IMR-90 (cell line): ENCODE measurements at regions not wholly inside any gene's neighbourhood (a gene's known extent, or its start where the extent isn't known, plus 50 kb on each side); places are given as distances from the start of the nearest gene placed in this dataset.

ENCODE experiments used
- ATAC-seq: fragments of 200-7000 bp; cut with Tn5 transposase; 2 replicates; pipeline ENCODE4 v1.9.1; 2020; ENCODE audit warnings: low read depth, mild to moderate bottlenecking, moderate library complexity
- BruUV-seq: library from RNA; stranded (reverse); fragments of 400-500 nt; replicated peaks from 2 replicates; lab custom pipeline; 2021; lab: Mats Ljungman, UMichigan
- CTCF ChIA-PET: fragments of 300-600 bp; formaldehyde crosslinking; extraction: SDS; loops from one replicate; lab custom pipeline; 2021; ENCODE audit warnings: antibody characterized with exemption; lab: Yijun Ruan, JAX
- POLR2A ChIA-PET: fragments of 300-600 bp; sonication (Branson Sonifier 250); formaldehyde crosslinking; loops from one replicate; lab custom pipeline; 2022; ENCODE audit warnings: antibody characterized with exemption; ENCODE audit not compliant: unreplicated experiment; lab: Charles Lee
- DNase-seq: peaks from one replicate; pipeline ENCODE4 v3.0.0; 2013
- H2AFZ ChIP-seq: replicated peaks from 2 replicates; pipeline ENCODE3; 2013; ENCODE audit warnings: low read length, mild to moderate bottlenecking; ENCODE audit not compliant: poor library complexity
- H2AK5ac ChIP-seq: 2 replicates; pipeline ENCODE4 v1.6.1; 2013; ENCODE audit warnings: low read depth, low read length, inconsistent platforms
- H2AK9ac ChIP-seq: replicated peaks from 2 replicates; pipeline ENCODE3; 2013; ENCODE audit warnings: mild to moderate bottlenecking, low read depth, low read length, moderate library complexity; ENCODE audit not compliant: poor library complexity
- H2BK120ac ChIP-seq: 2 replicates; pipeline ENCODE4 v1.6.1; 2013; ENCODE audit warnings: low read depth, low read length, inconsistent platforms
- H2BK15ac ChIP-seq: 3 replicates; pipeline ENCODE4 v1.6.1; 2013; ENCODE audit warnings: low read depth, low read length, inconsistent platforms
- H2BK20ac ChIP-seq: 2 replicates; pipeline ENCODE4 v1.6.1; 2013; ENCODE audit warnings: low read depth, mild to moderate bottlenecking, inconsistent platforms, low read length, moderate library complexity
- H2BK5ac ChIP-seq: 2 replicates; pipeline ENCODE4 v1.6.1; 2013; ENCODE audit warnings: mild to moderate bottlenecking, low read depth, low read length, inconsistent platforms; ENCODE audit not compliant: poor library complexity, severe bottlenecking
- H3K14ac ChIP-seq: replicated peaks from 2 replicates; pipeline ENCODE4 v1.6.1; 2013; ENCODE audit warnings: low read depth, low read length, inconsistent platforms
- H3K18ac ChIP-seq: 2 replicates; pipeline ENCODE4 v1.6.1; 2013; ENCODE audit warnings: low read depth, low read length, control low read depth
- H3K23ac ChIP-seq: 2 replicates; pipeline ENCODE4 v1.6.1; 2013; ENCODE audit warnings: low read depth, low read length, inconsistent platforms
- H3K27ac ChIP-seq: 2 replicates; pipeline ENCODE4 v1.5.1; 2013; ENCODE audit warnings: mild to moderate bottlenecking, control low read depth, low read length; ENCODE audit not compliant: insufficient read depth
- H3K27me3 ChIP-seq: 2 replicates; pipeline ENCODE4 v1.6.1; 2013; ENCODE audit warnings: low read length; ENCODE audit not compliant: control insufficient read depth, insufficient read depth
- H3K36me3 ChIP-seq: 2 replicates; pipeline ENCODE4 v1.6.1; 2013; ENCODE audit warnings: low read length, mixed read lengths; ENCODE audit not compliant: control insufficient read depth, insufficient read depth
- H3K4ac ChIP-seq: 2 replicates; pipeline ENCODE4 v1.6.1; 2013; ENCODE audit warnings: low read depth, low read length, inconsistent platforms
- H3K4me1 ChIP-seq: 2 replicates; pipeline ENCODE4 v1.6.1; 2013; ENCODE audit warnings: low read length, mixed read lengths; ENCODE audit not compliant: control insufficient read depth, insufficient read depth
- H3K4me2 ChIP-seq: 2 replicates; pipeline ENCODE4 v1.6.1; 2013; ENCODE audit warnings: low read depth, mild to moderate bottlenecking, control low read depth, low read length, moderate library complexity
- H3K4me3 ChIP-seq: 2 replicates; pipeline ENCODE4 v1.5.1; 2013; ENCODE audit warnings: low read depth, mild to moderate bottlenecking, control low read depth, low read length, moderate library complexity; ENCODE audit not compliant: insufficient read depth
- H3K56ac ChIP-seq: 2 replicates; pipeline ENCODE4 v1.6.1; 2013; ENCODE audit warnings: low read length, inconsistent platforms; ENCODE audit not compliant: insufficient read depth; ENCODE audit errors: extremely low read depth
- H3K79me1 ChIP-seq, 2 experiments: 2 replicates each; pipeline ENCODE4 v1.6.1; 2013; ENCODE audit warnings: low read length in 2 of 2, inconsistent platforms in 1 of 2, low read depth in 1 of 2
- H3K9ac ChIP-seq: 2 replicates; pipeline ENCODE4 v1.6.1; 2013; ENCODE audit warnings: low read depth, low read length, control low read depth
- H3K9me1 ChIP-seq: 2 replicates; pipeline ENCODE4 v1.6.1; 2013; ENCODE audit warnings: low read length, inconsistent platforms; ENCODE audit not compliant: insufficient read depth
- H3K9me3 ChIP-seq: 2 replicates; pipeline ENCODE4 v1.6.1; 2013; ENCODE audit warnings: low read length; ENCODE audit not compliant: control insufficient read depth, insufficient read depth
- H4K20me1 ChIP-seq: 2 replicates; pipeline ENCODE4 v1.6.1; 2013; ENCODE audit warnings: low read length, inconsistent platforms; ENCODE audit not compliant: insufficient read depth
- H4K5ac ChIP-seq: 2 replicates; pipeline ENCODE4 v1.6.1; 2013; ENCODE audit warnings: mild to moderate bottlenecking, low read depth, low read length, control low read depth
- H4K8ac ChIP-seq, 2 experiments: 2 replicates each; pipeline ENCODE4 v1.6.1; 2013; ENCODE audit warnings: low read depth in 2 of 2, low read length in 2 of 2, control low read depth in 1 of 2, inconsistent platforms in 1 of 2
- H4K91ac ChIP-seq: 2 replicates; pipeline ENCODE4 v1.6.1; 2013; ENCODE audit warnings: low read depth, low read length, inconsistent platforms; ENCODE audit not compliant: insufficient read depth
- BHLHE40 ChIP-seq: fragments of 150-350 bp; IDR thresholded peaks from 2 replicates; pipeline ENCODE4 v1.6.1; 2016; ENCODE audit warnings: mild to moderate bottlenecking, low read depth, low read length
- CHD1 ChIP-seq: IDR thresholded peaks from 2 replicates; pipeline ENCODE4 v1.6.1; 2012; ENCODE audit warnings: low read depth, low read length, improper control_type of control experiment
- ELK1 ChIP-seq: fragments of 150-350 bp; IDR thresholded peaks from 2 replicates; pipeline ENCODE4 v1.6.1; 2016; ENCODE audit warnings: low read depth, mild to moderate bottlenecking, low read length, moderate library complexity, borderline replicate concordance
- MXI1 ChIP-seq: IDR thresholded peaks from 2 replicates; pipeline ENCODE4 v1.6.1; 2012; ENCODE audit warnings: low read depth, mild to moderate bottlenecking, low read length, moderate library complexity, borderline replicate concordance
- POLR2A ChIP-seq: IDR thresholded peaks from 2 replicates; pipeline ENCODE4 v1.6.1; 2012; ENCODE audit warnings: mild to moderate bottlenecking, low read depth, low read length
- RAD21 ChIP-seq: IDR thresholded peaks from 2 replicates; pipeline ENCODE4 v1.6.1; 2012; ENCODE audit warnings: low read length, improper control_type of control experiment
- RFX5 ChIP-seq: IDR thresholded peaks from 2 replicates; pipeline ENCODE4 v1.8.0; 2012; ENCODE audit warnings: low read depth, mild to moderate bottlenecking, low read length, moderate library complexity
- WGBS, 2 experiments: methylation state at CpG; one replicate each; pipeline versions ENCODE4 v1.1.5 to v1.1.7; 2013; ENCODE audit warnings: missing lambda C conversion rate in 2 of 2; ENCODE audit not compliant: insufficient read length in 1 of 2; ENCODE audit errors: extremely low coverage in 2 of 2; 5-methylcytosine and 5-hydroxymethylcytosine counted together
- dilution Hi-C: fragments of 300-500 bp; cut with HindIII; formaldehyde crosslinking; loops from one replicate; pipeline ENCODE4 v1.14.3; 2018; ENCODE audit warnings: low sequenced_read_pairs; ENCODE audit not compliant: unreplicated experiment
- in situ Hi-C: fragments of 300-500 bp; cut with MboI; formaldehyde crosslinking; loops from 3 replicates; pipeline ENCODE4 v1.14.3; 2019; ENCODE audit warnings: low sequenced_read_pairs, inconsistent platforms, mixed read lengths
- intact Hi-C: fragments of 100-400 bp; cut with micrococcal nuclease; formaldehyde crosslinking; loops from 2 replicates; pipeline ENCODE4 v1.10.0; 2022
- TF ChIP-seq, protein P1 (sequence below): fragments of 150-350 bp; IDR thresholded peaks from 2 replicates; pipeline ENCODE4 v1.6.1; 2017; ENCODE audit warnings: mild to moderate bottlenecking, antibody characterized with exemption, low read length, low read depth

DNA sequence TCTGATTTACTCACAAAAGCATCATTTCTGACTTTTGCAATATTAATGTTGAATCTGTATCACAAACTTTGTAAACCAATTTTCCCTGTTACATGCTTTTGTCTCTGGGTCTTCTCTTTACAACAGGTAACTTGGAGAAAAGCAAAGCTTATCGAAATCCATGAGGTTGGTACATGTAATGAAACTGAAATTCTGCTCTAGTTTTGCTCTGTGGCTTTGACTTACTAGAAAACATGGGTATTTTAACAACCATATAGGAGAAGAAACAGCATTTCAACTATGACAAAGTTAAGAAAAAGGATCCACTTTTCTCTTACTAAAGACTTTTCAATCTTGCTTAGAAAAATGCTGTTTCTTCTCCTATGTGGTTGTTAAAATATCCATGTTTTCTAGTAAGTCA is 645.8 kb downstream of the STIM2 start:
- H3K9ac ChIP-seq, result no peak overlapping the region
- H3K4me1 ChIP-seq, result no peaks in the 10 kb centered on the region
- H2AK5ac ChIP-seq, result no peak overlapping the region
- peaks cover 3% of the 10 kb centered on the region; the same call in 1 of the 2 replicates for H3K9me3 ChIP-seq
- H3K9me1 ChIP-seq, result no peaks in the 10 kb centered on the region
- no peak overlapping the region for H3K23ac ChIP-seq
- no peaks in the 10 kb centered on the region for H3K27me3 ChIP-seq
- no peak overlapping the region for H2AFZ ChIP-seq
- no TSS peak for BruUV-seq
- H3K79me1 ChIP-seq, result no peaks in the 10 kb centered on the region
- H3K18ac ChIP-seq, result no peak overlapping the region
- CTCF ChIA-PET, result no interaction called here
- in situ Hi-C loops, result no loop called here
- no peak overlapping the region for H3K4me2 ChIP-seq
- H3K27ac ChIP-seq, result no peak overlapping the region
- no peak overlapping the region for H2BK20ac ChIP-seq
- no peaks in the 10 kb centered on the region for H3K36me3 ChIP-seq
- no peak overlapping the region for H3K14ac ChIP-seq
- TF ChIP-seq RAD21 (no peak), ELK1 (no peak), BHLHE40 (no peak), MXI1 (no peak), RFX5 (no peak), CHD1 (no peak), POLR2A (no peak)
- TF ChIP-seq, protein P1, sequence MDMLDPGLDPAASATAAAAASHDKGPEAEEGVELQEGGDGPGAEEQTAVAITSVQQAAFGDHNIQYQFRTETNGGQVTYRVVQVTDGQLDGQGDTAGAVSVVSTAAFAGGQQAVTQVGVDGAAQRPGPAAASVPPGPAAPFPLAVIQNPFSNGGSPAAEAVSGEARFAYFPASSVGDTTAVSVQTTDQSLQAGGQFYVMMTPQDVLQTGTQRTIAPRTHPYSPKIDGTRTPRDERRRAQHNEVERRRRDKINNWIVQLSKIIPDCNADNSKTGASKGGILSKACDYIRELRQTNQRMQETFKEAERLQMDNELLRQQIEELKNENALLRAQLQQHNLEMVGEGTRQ, result no peak
- H3K56ac ChIP-seq, result no peak overlapping the region
- H4K8ac ChIP-seq, result no peak overlapping the region
- H2BK15ac ChIP-seq, result no peak overlapping the region
- dilution Hi-C loops, result no loop called here
- no peak overlapping the region for H4K91ac ChIP-seq
- no peak for ATAC-seq
- H2BK5ac ChIP-seq, result no peak overlapping the region
- no CpG with 5 or more reads among the region's 1 CpG for WGBS, 2 experiments
- no peak overlapping the region for H2BK120ac ChIP-seq
- H4K5ac ChIP-seq, result no peak overlapping the region
- POLR2A ChIA-PET, result no interaction called here
- intact Hi-C loops, result no loop called here
- no peak for DNase-seq
- H3K4me3 ChIP-seq, result no peak overlapping the region
- no peaks in the 10 kb centered on the region for H4K20me1 ChIP-seq
- no peak overlapping the region for H3K4ac ChIP-seq
- H2AK9ac ChIP-seq, result no peak overlapping the region
